ACC112 (cell line): ENCODE measurements at regions not wholly inside any gene's neighbourhood (a gene's known extent, or its start where the extent isn't known, plus 50 kb on each side); places are given as distances from the start of the nearest gene placed in this dataset.

ENCODE experiments used
- H2AFZ ChIP-seq: fragments of 200-600 bp; sonication (generic); one replicate; pipeline ENCODE4 v1.6.0; 2017; ENCODE audit warnings: antibody characterized with exemption, low read length; ENCODE audit not compliant: unreplicated experiment
- H3K27ac ChIP-seq: fragments of 200-600 bp; sonication (generic); 2 replicates; pipeline ENCODE4 v1.5.1; 2014; ENCODE audit warnings: low read depth, mild to moderate bottlenecking, antibody characterized with exemption, low read length, moderate library complexity
- H3K27me3 ChIP-seq: fragments of 200-600 bp; sonication (generic); 2 replicates; pipeline ENCODE4 v1.6.1; 2014; ENCODE audit warnings: mild to moderate bottlenecking, antibody characterized with exemption, low read length, moderate library complexity, mixed read lengths; ENCODE audit not compliant: insufficient read depth
- H3K36me3 ChIP-seq: fragments of 200-600 bp; sonication (generic); 2 replicates; pipeline ENCODE4 v1.6.1; 2016; ENCODE audit warnings: mild to moderate bottlenecking, antibody characterized with exemption, low read length, moderate library complexity, mixed read lengths; ENCODE audit not compliant: insufficient read depth
- H3K4me1 ChIP-seq: fragments of 200-600 bp; sonication (generic); one replicate; pipeline ENCODE4 v1.6.1; 2016; ENCODE audit warnings: low read length, mixed read lengths; ENCODE audit not compliant: insufficient read depth, unreplicated experiment, control insufficient read depth
- H3K4me3 ChIP-seq: fragments of 200-600 bp; sonication (generic); 2 replicates; pipeline ENCODE4 v1.5.1; 2014; ENCODE audit warnings: mild to moderate bottlenecking, low read depth, low read length
- H3K79me2 ChIP-seq: fragments of 200-600 bp; sonication (generic); one replicate; pipeline ENCODE4 v1.6.0; 2016; ENCODE audit warnings: low read length; ENCODE audit not compliant: control insufficient read depth, unreplicated experiment, insufficient read depth

DNA sequence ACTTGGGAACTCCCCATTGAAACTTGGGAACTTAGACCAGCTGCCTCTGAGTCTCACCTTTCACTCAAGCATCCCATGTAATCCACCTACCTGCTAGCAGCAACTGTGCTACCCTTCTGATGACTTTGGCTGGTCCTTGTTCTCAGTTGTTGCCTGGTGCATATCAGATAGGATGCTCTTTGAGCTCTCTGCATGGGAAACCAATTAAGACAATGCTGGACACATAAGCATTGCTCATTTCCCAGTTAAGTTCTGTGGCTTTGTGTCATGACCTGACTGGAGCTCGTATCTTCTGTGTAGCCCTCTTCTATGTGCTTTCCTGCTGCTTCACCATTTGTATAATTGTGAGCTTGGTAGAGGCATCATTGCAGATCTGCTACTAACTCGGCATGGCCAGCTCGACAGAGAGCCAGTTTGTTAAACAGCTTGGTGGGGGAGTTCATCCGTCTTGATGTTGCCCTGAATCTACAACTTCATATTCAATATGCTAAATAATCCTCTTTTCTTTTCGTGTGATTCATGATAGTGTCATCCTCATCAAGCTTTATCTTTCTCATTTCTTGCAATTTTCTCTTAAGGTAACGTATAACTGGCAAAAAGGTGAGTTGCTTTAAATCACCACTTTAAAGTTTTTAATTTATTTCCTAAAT, 447.5 kb upstream of the SLC14A2 start:
- Histone ChIP-seq H3K27ac (peak overlapping the region; percentile 98), H2AFZ (no peak overlapping the region), H3K4me1 (peaks cover 77% of the 10 kb centered on the region), H3K36me3 (no peaks in the 10 kb centered on the region), H3K79me2 (no peaks in the 10 kb centered on the region), H3K27me3 (no peaks in the 10 kb centered on the region), H3K4me3 (peak overlapping the region; percentile 13)

DNA sequence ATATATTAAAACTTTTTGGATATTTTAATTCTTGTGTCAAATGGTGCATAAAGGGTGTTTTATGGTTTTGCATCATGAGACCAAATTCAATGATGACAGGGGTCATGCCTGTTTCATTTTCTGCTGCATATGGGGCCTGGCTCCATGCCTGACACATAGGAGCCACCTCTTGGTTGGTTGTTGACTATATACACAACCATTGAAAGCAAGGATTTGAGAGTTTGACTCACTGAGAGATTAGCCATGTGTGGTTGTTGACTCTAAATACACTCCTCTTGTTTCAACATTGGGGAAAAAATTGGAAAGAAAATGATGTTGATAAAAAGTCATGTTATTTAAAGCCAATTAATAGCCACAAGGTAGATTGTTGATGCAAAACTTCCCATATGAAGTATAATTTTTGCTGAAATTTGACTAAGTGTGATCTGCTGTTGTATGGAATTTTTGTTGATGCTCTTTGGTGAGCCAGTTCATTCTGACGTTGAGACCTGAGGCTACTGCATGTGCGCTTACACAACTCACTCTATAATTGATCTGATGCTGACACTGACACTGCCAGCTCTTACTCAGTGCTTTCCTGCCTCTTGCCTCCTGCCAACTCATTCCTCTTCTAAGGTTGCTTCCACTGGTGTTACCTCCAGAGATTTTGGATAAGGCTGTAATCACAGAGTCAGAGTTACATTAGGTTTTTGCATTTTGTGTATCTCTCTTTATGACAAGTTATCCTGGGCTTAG, 446.2 kb upstream of the SLC14A2 start:
- H3K4me1 ChIP-seq, result peaks cover 77% of the 10 kb centered on the region
- H3K27me3 ChIP-seq, result no peaks in the 10 kb centered on the region
- H3K79me2 ChIP-seq, result no peaks in the 10 kb centered on the region
- peak overlapping the region; percentile 98 for H3K27ac ChIP-seq
- H3K4me3 ChIP-seq, result peak overlapping the region; percentile 23; the same call in 1 of the 2 replicates
- H2AFZ ChIP-seq, result no peak overlapping the region
- no peaks in the 10 kb centered on the region for H3K36me3 ChIP-seq

DNA sequence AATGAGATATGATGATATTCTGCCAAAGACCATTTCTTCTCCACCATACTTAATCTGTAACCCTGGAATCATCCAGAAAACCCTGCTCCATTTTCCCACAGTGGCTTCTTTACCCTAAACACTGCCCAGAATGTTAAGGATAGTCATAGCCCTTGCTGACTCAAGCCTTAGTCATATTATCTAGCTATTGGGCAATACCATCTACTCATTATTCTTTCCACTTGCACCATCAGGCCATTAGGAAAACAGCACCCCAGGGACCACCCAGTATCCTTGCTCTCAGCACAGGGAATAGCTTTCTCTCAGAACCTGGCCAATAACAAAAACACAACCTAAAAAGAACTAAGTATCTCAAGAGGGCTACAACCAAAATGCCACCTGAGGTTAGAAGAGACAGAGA, 445.7 kb upstream of the SLC14A2 start:
- H3K27ac ChIP-seq, result peak overlapping the region; percentile 98
- no peak overlapping the region for H2AFZ ChIP-seq
- H3K4me3 ChIP-seq, result peak overlapping the region; percentile 23; the same call in 1 of the 2 replicates
- peaks cover 72% of the 10 kb centered on the region for H3K4me1 ChIP-seq
- H3K36me3 ChIP-seq, result no peaks in the 10 kb centered on the region
- no peaks in the 10 kb centered on the region for H3K79me2 ChIP-seq
- H3K27me3 ChIP-seq, result no peaks in the 10 kb centered on the region

DNA sequence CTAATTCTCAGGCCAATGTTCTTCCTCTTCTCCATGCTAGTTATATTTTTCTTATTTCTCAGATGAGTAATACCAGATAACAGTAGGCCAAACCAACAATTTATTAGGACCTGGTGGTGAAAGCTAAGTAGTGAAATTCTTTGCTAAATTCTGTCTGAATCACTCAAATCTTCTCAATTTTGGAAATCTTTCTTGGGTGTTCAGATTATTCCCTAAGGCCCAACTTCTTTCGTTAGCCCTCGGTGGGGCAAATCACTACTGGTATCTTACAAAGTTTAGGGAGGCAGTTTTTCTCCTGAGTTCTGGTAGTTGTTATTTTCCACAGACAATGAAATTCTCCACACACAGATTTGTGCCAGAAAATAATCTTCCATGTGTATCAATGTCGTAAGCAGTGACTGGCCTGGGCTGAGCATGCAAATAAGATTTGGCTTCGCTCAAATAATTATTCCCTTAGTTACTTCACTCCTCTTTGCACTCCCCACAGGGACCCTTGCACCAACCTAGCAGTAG, 443.5 kb upstream of the SLC14A2 start:
- Histone ChIP-seq H3K36me3 (no peaks in the 10 kb centered on the region), H2AFZ (no peak overlapping the region), H3K79me2 (no peaks in the 10 kb centered on the region), H3K27me3 (no peaks in the 10 kb centered on the region), H3K4me3 (no peak overlapping the region), H3K4me1 (peaks cover 54% of the 10 kb centered on the region), H3K27ac (peak overlapping the region; percentile 70)

DNA sequence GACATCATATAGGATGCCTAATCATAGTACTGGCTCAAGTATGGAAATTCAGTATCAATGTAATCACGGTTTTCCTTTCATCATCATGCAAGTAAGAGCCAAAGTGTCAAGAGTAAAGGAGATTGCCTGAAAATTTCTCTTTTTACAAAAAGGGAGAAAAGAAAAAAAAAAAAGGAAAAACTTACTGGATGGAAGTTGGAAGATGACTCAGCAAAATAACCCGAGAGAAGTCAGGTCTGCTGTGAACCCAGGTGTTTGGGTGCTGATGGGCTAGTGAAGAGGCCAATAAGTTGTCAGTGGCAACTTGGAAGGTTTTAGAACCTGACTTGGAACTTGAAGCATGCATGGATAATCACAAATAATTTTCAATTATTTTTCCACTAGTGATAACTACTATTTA, 441.9 kb upstream of the SLC14A2 start:
- H3K27ac ChIP-seq, result no peak overlapping the region
- H3K79me2 ChIP-seq, result no peaks in the 10 kb centered on the region
- no peaks in the 10 kb centered on the region for H3K36me3 ChIP-seq
- no peak overlapping the region for H2AFZ ChIP-seq
- no peaks in the 10 kb centered on the region for H3K27me3 ChIP-seq
- H3K4me3 ChIP-seq, result no peak overlapping the region
- H3K4me1 ChIP-seq, result peaks cover 44% of the 10 kb centered on the region

DNA sequence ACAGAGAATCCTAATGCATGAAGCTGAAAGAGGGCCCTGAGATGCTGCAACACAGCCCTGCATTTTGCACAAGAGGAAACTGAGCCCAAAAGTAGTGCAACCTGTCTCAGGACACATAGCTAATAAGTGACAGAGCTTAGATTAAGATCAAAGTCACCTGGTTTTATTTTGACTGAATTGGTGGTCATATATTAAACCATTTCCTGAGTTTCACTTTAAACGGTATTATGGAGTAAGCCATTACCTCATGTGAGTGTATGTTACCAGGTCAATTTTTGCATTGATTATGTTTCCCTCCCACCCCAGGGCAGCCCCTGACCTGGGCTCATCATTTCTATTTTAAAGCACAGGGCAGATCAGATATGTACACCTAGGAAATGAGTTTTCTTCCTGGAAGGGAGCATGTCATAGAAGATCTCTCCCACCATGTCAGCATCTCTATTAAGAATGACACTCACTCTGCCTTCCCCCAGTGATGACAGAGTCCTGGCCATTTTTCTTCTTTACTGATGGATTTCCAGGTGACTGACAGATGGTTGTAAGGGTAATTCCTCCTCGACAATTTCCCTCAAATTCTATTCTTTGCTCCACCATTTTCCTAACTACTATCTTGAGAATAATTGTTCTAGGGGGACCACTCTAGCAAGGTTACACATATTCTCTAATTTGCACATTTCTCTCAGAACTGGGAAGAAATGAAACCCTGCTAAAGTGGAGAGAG, 441.3 kb upstream of the SLC14A2 start:
- Histone ChIP-seq H3K79me2 (no peaks in the 10 kb centered on the region), H3K27ac (no peak overlapping the region), H2AFZ (no peak overlapping the region), H3K27me3 (no peaks in the 10 kb centered on the region), H3K4me1 (peaks cover 39% of the 10 kb centered on the region), H3K36me3 (no peaks in the 10 kb centered on the region), H3K4me3 (no peak overlapping the region)

DNA sequence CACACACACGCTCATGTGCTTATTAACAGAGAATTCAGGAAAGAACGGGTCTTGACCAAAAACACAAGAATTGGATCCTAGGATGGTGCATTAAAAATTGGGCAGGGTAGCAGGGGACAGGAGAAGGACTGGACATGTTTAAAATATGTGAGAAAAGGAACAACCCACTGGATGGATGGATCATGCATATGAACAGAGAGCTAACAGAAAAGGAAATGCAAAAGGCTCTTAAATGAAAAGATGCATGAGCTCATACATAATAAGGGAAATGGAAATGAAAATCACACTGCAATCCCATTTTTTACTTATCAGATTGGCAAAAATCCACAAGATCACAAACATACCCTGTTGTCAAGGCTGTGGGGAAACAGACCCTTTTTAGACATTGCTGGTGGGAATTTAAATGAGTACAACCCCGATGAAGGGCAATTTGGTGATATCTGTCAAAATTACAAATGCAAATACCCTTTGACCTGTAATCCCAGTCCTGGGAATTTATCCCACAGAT, 440.6 kb upstream of the SLC14A2 start:
- H3K36me3 ChIP-seq, result no peaks in the 10 kb centered on the region
- H3K27me3 ChIP-seq, result no peaks in the 10 kb centered on the region
- no peak overlapping the region for H2AFZ ChIP-seq
- H3K27ac ChIP-seq, result no peak overlapping the region
- peaks cover 32% of the 10 kb centered on the region for H3K4me1 ChIP-seq
- H3K79me2 ChIP-seq, result no peaks in the 10 kb centered on the region
- H3K4me3 ChIP-seq, result no peak overlapping the region

DNA sequence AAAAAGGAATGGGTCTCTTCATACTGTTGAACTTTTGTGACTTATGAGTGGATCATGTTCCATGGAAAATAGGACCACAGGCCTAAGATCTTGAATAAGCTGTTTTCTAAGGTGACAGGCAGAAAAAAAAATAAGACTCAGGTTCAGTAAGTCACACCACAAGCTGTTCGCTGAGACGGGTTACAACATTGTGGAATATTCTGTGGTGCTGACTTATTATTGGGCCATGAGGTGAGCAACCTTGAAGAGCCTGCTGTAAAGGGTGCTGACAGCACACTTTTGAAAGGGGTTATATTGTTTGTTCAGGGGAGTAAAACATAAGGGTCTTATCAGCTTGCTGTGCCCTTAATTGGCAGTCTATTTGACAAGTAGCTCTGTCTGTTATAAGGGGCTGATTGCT, 439.8 kb upstream of the SLC14A2 start:
- Histone ChIP-seq H3K27ac (no peak overlapping the region), H3K4me1 (peaks cover 24% of the 10 kb centered on the region), H3K27me3 (no peaks in the 10 kb centered on the region), H3K36me3 (no peaks in the 10 kb centered on the region), H2AFZ (no peak overlapping the region), H3K79me2 (no peaks in the 10 kb centered on the region), H3K4me3 (no peak overlapping the region)

DNA sequence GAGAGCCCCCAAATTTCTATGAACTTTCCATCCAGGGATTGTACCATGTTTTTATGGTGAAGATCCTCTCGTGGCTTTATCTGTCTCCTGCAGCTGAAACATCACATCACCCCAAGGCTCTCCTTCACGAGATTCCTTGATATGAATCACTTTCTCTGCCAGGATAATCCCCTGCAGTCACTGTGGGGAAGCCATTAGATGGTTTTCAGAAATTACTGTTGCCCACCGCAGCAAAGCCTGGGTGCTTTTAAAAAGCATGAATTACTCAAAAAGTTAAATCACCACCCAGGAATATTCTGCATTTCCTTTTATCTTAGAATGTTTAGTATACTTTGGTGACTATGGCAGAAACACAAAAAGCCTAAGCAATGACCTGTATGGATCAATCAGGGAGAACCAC, 428.4 kb upstream of the SLC14A2 start:
- Histone ChIP-seq H2AFZ (no peak overlapping the region), H3K27me3 (no peaks in the 10 kb centered on the region)

DNA sequence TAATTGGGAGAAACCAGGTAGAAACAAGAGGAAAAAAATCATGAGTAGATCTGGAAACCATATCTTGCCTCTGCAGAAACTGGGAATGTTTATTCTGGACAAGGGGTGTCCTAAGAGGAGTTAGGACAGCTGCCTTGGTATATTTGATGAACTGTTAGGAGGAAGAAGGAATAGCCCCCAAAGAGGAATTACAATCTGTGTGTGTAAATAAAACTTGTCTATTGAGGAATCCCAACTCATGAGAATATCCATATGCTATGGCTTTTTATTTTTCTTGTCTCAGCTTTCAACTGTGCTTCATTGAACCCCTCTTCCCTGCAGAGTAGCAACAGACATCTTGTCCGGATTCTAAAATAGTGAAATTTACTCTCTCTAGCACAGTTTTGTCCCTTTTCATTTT, 423.5 kb upstream of the SLC14A2 start:
- Histone ChIP-seq H3K79me2 (no peaks in the 10 kb centered on the region), H3K36me3 (no peaks in the 10 kb centered on the region), H2AFZ (no peak overlapping the region), H3K27ac (no peak overlapping the region), H3K4me1 (no peaks in the 10 kb centered on the region), H3K27me3 (no peaks in the 10 kb centered on the region), H3K4me3 (no peak overlapping the region)

More for the DNA sequence above, 428.4 kb upstream of the SLC14A2 start:
- H3K36me3 ChIP-seq, result no peaks in the 10 kb centered on the region
- H3K4me1 ChIP-seq, result no peaks in the 10 kb centered on the region
- H3K4me3 ChIP-seq, result no peak overlapping the region
- H3K79me2 ChIP-seq, result no peaks in the 10 kb centered on the region
- no peak overlapping the region for H3K27ac ChIP-seq
